Panc1 (cell line): ENCODE measurements at regions not wholly inside any gene's neighbourhood (a gene's known extent, or its start where the extent isn't known, plus 50 kb on each side); places are given as distances from the start of the nearest gene placed in this dataset.

Experiments
- CTCF ChIP-seq: fragments of 450-650 bp; IDR thresholded peaks from 2 replicates; pipeline ENCODE4 v1.5.1; 2017; ENCODE audit warnings: mild to moderate bottlenecking
- POLR2AphosphoS5 ChIP-seq: IDR thresholded peaks from 2 replicates; pipeline ENCODE4 v1.6.1; 2012; ENCODE audit warnings: mild to moderate bottlenecking, low read depth, low read length, moderate library complexity
- REST ChIP-seq, 2 experiments: IDR thresholded peaks; 2 replicates each; pipeline ENCODE4 v1.6.1; 2011 to 2012; ENCODE audit warnings: low read depth in 2 of 2, control low read depth in 1 of 2, low read length in 1 of 2, mild to moderate bottlenecking in 1 of 2, moderate library complexity in 1 of 2; ENCODE audit not compliant: insufficient read depth in 1 of 2
- TCF7L2 ChIP-seq: IDR thresholded peaks from 2 replicates; pipeline ENCODE4 v1.6.1; 2011; ENCODE audit warnings: mild to moderate bottlenecking, low read depth, low read length, inconsistent platforms

GRCh38 chr5:166977911-166978422, 1313.5 kb upstream of the WWC1 start:
- TF ChIP-seq CTCF, result no peak
- no peak for TF ChIP-seq POLR2AphosphoS5
- no peak for TF ChIP-seq REST (IDR thresholded peaks at IDR 0.05; ENCODE audit: insufficient read depth in 1 of 2, low read depth in 2 of 2, low read length in 1 of 2)
- TF ChIP-seq TCF7L2, result no peak
